Brain pericyte (primary cell): ENCODE measurements at regions not wholly inside any gene's neighbourhood (a gene's known extent, or its start where the extent isn't known, plus 50 kb on each side); places are given as distances from the start of the nearest gene placed in this dataset.

Experiments used
- DNase-seq: peaks from one replicate; pipeline ENCODE4 v3.0.0-alpha.2; 2012; ENCODE audit warnings: low read depth, low spot score

GRCh38 chr12:92554158-92555073 lies 148.4 kb upstream of the PLEKHG7 start:
- no peak for DNase-seq

GRCh38 chr12:92553389-92553788 lies 149.4 kb upstream of the PLEKHG7 start:
- no peak for DNase-seq

GRCh38 chr12:92552412-92553108 lies 150.2 kb upstream of the PLEKHG7 start:
- no peak for DNase-seq

GRCh38 chr12:92551853-92552397 lies 150.9 kb upstream of the PLEKHG7 start:
- no peak for DNase-seq

GRCh38 chr12:92551210-92551609 lies 151.6 kb upstream of the PLEKHG7 start:
- DNase-seq: no peak

GRCh38 chr12:92550661-92551060 lies 152.1 kb upstream of the PLEKHG7 start:
- DNase-seq: no peak

- DNase-seq: no peak
Measured at GRCh38 chr12:92550254-92550653, 152.5 kb upstream of the PLEKHG7 start.

- no peak for DNase-seq
Measured at GRCh38 chr12:92549516-92549915, 153.3 kb upstream of the PLEKHG7 start.

- no peak for DNase-seq
Measured at GRCh38 chr12:92547906-92548305, 154.9 kb upstream of the PLEKHG7 start.

- no peak for DNase-seq
Measured at GRCh38 chr12:92547420-92547819, 155.4 kb upstream of the PLEKHG7 start.

GRCh38 chr12:92546635-92547348 lies 156.0 kb upstream of the PLEKHG7 start:
- DNase-seq: no peak

GRCh38 chr12:92546259-92546634 lies 156.5 kb upstream of the PLEKHG7 start:
- DNase-seq: no peak

- no peak for DNase-seq
Measured at GRCh38 chr12:92544322-92544721, 158.5 kb upstream of the PLEKHG7 start.

- no peak for DNase-seq
Measured at GRCh38 chr12:92543840-92544239, 158.9 kb upstream of the PLEKHG7 start.

- no peak for DNase-seq
Measured at GRCh38 chr12:92543359-92543758, 159.4 kb upstream of the PLEKHG7 start.

- DNase-seq: no peak
Measured at GRCh38 chr12:92541731-92542130, 161.1 kb upstream of the PLEKHG7 start.

GRCh38 chr12:92540782-92541423 lies 161.9 kb upstream of the PLEKHG7 start:
- no peak for DNase-seq

- no peak for DNase-seq
Measured at GRCh38 chr12:92539976-92540781, 162.6 kb upstream of the PLEKHG7 start.

- DNase-seq: no peak
Measured at GRCh38 chr12:92539110-92539749, 163.6 kb upstream of the PLEKHG7 start.

GRCh38 chr12:92537290-92537960 lies 165.4 kb upstream of the PLEKHG7 start:
- DNase-seq: no peak
